ENCODE measurements at regions not wholly inside any gene's neighbourhood (a gene's known extent, or its start where the extent isn't known, plus 50 kb on each side); places are given as distances from the start of the nearest gene placed in this dataset.

- H3K27me3 Mint-ChIP-seq (ENCODE audit: low read depth), result no peaks in the 10 kb centered on the region
- H3K9me3 Mint-ChIP-seq (ENCODE audit: low read depth), result no peaks in the 10 kb centered on the region
- H3K27ac Mint-ChIP-seq (ENCODE audit: unreplicated experiment), result peak overlapping the region; percentile 3
These were observed 1077.3 kb downstream of the RAPGEF2 start for GRCh38 chr4:160180211-160180610.

GRCh38 chr4:160182727-160183126 lies 1079.8 kb downstream of the RAPGEF2 start:
- no peak for TF ChIP-seq CTCF (IDR thresholded peaks at IDR 0.05)

More at GRCh38 chr4:160180211-160180610, 1077.3 kb downstream of the RAPGEF2 start:
- H3K4me1 Mint-ChIP-seq (ENCODE audit: low read depth), result peaks cover 25% of the 10 kb centered on the region
- TF ChIP-seq CTCF (IDR thresholded peaks at IDR 0.05), result no peak
- no peak for DNase-seq (ENCODE audit: low spot score)
- no peak overlapping the region for H3K4me3 Mint-ChIP-seq (ENCODE audit: unreplicated experiment)
- no peaks in the 10 kb centered on the region for H3K36me3 Mint-ChIP-seq (ENCODE audit: low read depth)

GRCh38 chr4:160184884-160185283 lies 1082.0 kb downstream of the RAPGEF2 start:
- no peak for DNase-seq (ENCODE audit: low spot score)
- peaks cover 10% of the 10 kb centered on the region for H3K4me1 Mint-ChIP-seq (ENCODE audit: low read depth)
- peaks cover 5% of the 10 kb centered on the region for H3K27me3 Mint-ChIP-seq (ENCODE audit: low read depth)
- no peak for TF ChIP-seq CTCF (IDR thresholded peaks at IDR 0.05)
- no peak overlapping the region for H3K27ac Mint-ChIP-seq (ENCODE audit: unreplicated experiment)
- H3K36me3 Mint-ChIP-seq (ENCODE audit: low read depth), result no peaks in the 10 kb centered on the region
- no peak overlapping the region for H3K4me3 Mint-ChIP-seq (ENCODE audit: unreplicated experiment)
- H3K9me3 Mint-ChIP-seq (ENCODE audit: low read depth), result no peaks in the 10 kb centered on the region

More at GRCh38 chr4:160182727-160183126, 1079.8 kb downstream of the RAPGEF2 start:
- Mint-ChIP-seq H3K27ac (ENCODE audit: unreplicated experiment) (no peak overlapping the region), H3K36me3 (ENCODE audit: low read depth) (no peaks in the 10 kb centered on the region), H3K27me3 (ENCODE audit: low read depth) (peaks cover 1% of the 10 kb centered on the region), H3K4me3 (ENCODE audit: unreplicated experiment) (no peak overlapping the region), H3K9me3 (ENCODE audit: low read depth) (no peaks in the 10 kb centered on the region), H3K4me1 (ENCODE audit: low read depth) (peaks cover 25% of the 10 kb centered on the region)
- DNase-seq (ENCODE audit: low spot score), result no peak

DNA sequence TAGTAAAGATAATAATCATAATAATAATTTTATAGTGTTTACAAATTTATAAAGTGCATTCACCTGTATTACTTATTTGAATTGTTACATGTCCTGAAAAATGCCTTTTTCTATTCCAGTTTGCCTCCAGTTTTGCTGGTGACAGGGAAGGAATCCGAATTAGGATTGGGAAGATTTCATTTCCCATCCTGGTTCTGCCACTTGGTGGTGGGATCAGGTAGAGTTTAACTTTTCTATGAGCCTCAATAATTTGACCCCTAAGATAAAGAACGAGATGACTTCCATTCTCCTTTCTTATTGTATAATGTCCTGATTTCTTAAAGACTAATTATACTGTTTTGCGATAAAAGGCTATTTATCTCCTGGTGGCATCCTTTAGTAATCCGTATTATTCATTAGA lies 1090.9 kb downstream of the RAPGEF2 start:
- Mint-ChIP-seq H3K4me3 (ENCODE audit: unreplicated experiment) (no peak overlapping the region), H3K27ac (ENCODE audit: unreplicated experiment) (no peak overlapping the region), H3K9me3 (ENCODE audit: low read depth) (no peaks in the 10 kb centered on the region), H3K36me3 (ENCODE audit: low read depth) (no peaks in the 10 kb centered on the region), H3K27me3 (ENCODE audit: low read depth) (peaks cover 5% of the 10 kb centered on the region), H3K4me1 (ENCODE audit: low read depth) (no peaks in the 10 kb centered on the region)
- TF ChIP-seq CTCF (IDR thresholded peaks at IDR 0.05), result no peak
- DNase-seq (ENCODE audit: low spot score), result no peak

GRCh38 chr4:160194716-160195115 lies 1091.8 kb downstream of the RAPGEF2 start:
- H3K9me3 Mint-ChIP-seq (ENCODE audit: low read depth), result peaks cover 2% of the 10 kb centered on the region
- no peaks in the 10 kb centered on the region for H3K4me1 Mint-ChIP-seq (ENCODE audit: low read depth)
- H3K4me3 Mint-ChIP-seq (ENCODE audit: unreplicated experiment), result no peak overlapping the region
- no peak overlapping the region for H3K27ac Mint-ChIP-seq (ENCODE audit: unreplicated experiment)
- peaks cover 7% of the 10 kb centered on the region for H3K27me3 Mint-ChIP-seq (ENCODE audit: low read depth)
- no peak for DNase-seq (ENCODE audit: low spot score)
- peaks cover under 1% of the 10 kb centered on the region for H3K36me3 Mint-ChIP-seq (ENCODE audit: low read depth)
- no peak for TF ChIP-seq CTCF (IDR thresholded peaks at IDR 0.05)
